ENCODE measurements at regions not wholly inside any gene's neighbourhood (a gene's known extent, or its start where the extent isn't known, plus 50 kb on each side); places are given as distances from the start of the nearest gene placed in this dataset.
"Not testable (repeated sequence)": the region's sequence is repeated elsewhere in the genome, so short reads cannot be mapped to it uniquely, and the experiment has no call there.

- DNase-seq: no peak
Measured at GRCh38 chr12:74292351-74293194, 245.1 kb upstream of the ATXN7L3B start.

GRCh38 chr12:74293689-74294131, 243.9 kb upstream of the ATXN7L3B start:
- DNase-seq: no peak

GRCh38 chr12:74317078-74317601, 220.5 kb upstream of the ATXN7L3B start:
- DNase-seq: no peak

- no peak for DNase-seq
Measured at GRCh38 chr12:74317741-74318140, 219.9 kb upstream of the ATXN7L3B start.

GRCh38 chr12:74319886-74320285, 217.7 kb upstream of the ATXN7L3B start:
- no peak for DNase-seq

- DNase-seq: no peak
Measured at GRCh38 chr12:74321381-74321780, 216.3 kb upstream of the ATXN7L3B start.

- DNase-seq: no peak
Measured at GRCh38 chr12:74322792-74323191, 214.8 kb upstream of the ATXN7L3B start.

GRCh38 chr12:74328623-74329022, 209.0 kb upstream of the ATXN7L3B start:
- DNase-seq: no peak

GRCh38 chr12:74334780-74335179, 202.9 kb upstream of the ATXN7L3B start:
- DNase-seq: no peak

GRCh38 chr12:74337951-74338350, 199.7 kb upstream of the ATXN7L3B start:
- DNase-seq: no peak

- no peak for DNase-seq
Measured at GRCh38 chr12:74339211-74339610, 198.4 kb upstream of the ATXN7L3B start.

- DNase-seq: no peak
Measured at GRCh38 chr12:74349925-74350324, 187.7 kb upstream of the ATXN7L3B start.

- peak; percentile 5 for DNase-seq
Measured at GRCh38 chr12:74365178-74365964, 172.3 kb upstream of the ATXN7L3B start.

GRCh38 chr12:74370608-74371216, 166.9 kb upstream of the ATXN7L3B start:
- DNase-seq: no peak

GRCh38 chr12:74379114-74379513, 158.5 kb upstream of the ATXN7L3B start:
- DNase-seq: no peak

- DNase-seq: no peak
Measured at GRCh38 chr12:74381958-74382357, 155.7 kb upstream of the ATXN7L3B start.

GRCh38 chr12:74382983-74383382, 154.7 kb upstream of the ATXN7L3B start:
- DNase-seq: no peak

- DNase-seq: no peak
Measured at GRCh38 chr12:74391283-74391682, 146.4 kb upstream of the ATXN7L3B start.

- no peak for DNase-seq
Measured at GRCh38 chr12:74393272-74393671, 144.4 kb upstream of the ATXN7L3B start.

GRCh38 chr12:74394647-74395046, 143.0 kb upstream of the ATXN7L3B start:
- DNase-seq: no peak

- DNase-seq: no peak
Measured at GRCh38 chr12:74401035-74401434, 136.6 kb upstream of the ATXN7L3B start.

GRCh38 chr12:74401966-74402365, 135.7 kb upstream of the ATXN7L3B start:
- DNase-seq: no peak

- DNase-seq: not testable (repeated sequence)
Measured at GRCh38 chr12:74403221-74403470, 134.5 kb upstream of the ATXN7L3B start.

Measured in NCI-H748 treated with DMSO at 0.1 percent for 48 hours (cell line).